ENCODE measurements at regions not wholly inside any gene's neighbourhood (a gene's known extent, or its start where the extent isn't known, plus 50 kb on each side); places are given as distances from the start of the nearest gene placed in this dataset.

- Mint-ChIP-seq H3K9me3 (no peaks in the 10 kb centered on the region), H3K4me1 (ENCODE audit: low read depth) (no peaks in the 10 kb centered on the region)
Measured at GRCh38 chr3:145785668-145786067, 375.3 kb downstream of the PLOD2 start.

GRCh38 chr3:145798007-145798406, 363.0 kb downstream of the PLOD2 start:
- no peaks in the 10 kb centered on the region for H3K4me1 Mint-ChIP-seq (ENCODE audit: low read depth)
- no peak overlapping the region for H3K27ac Mint-ChIP-seq
- no peaks in the 10 kb centered on the region for H3K36me3 Mint-ChIP-seq (ENCODE audit: low read depth)
- no peaks in the 10 kb centered on the region for H3K27me3 Mint-ChIP-seq (ENCODE audit: low read depth)
- no peak overlapping the region for H3K4me3 Mint-ChIP-seq
- peaks cover 4% of the 10 kb centered on the region for H3K9me3 Mint-ChIP-seq

More at GRCh38 chr3:145785668-145786067, 375.3 kb downstream of the PLOD2 start:
- Mint-ChIP-seq H3K36me3 (ENCODE audit: low read depth) (no peaks in the 10 kb centered on the region), H3K27me3 (ENCODE audit: low read depth) (no peaks in the 10 kb centered on the region), H3K27ac (no peak overlapping the region), H3K4me3 (no peak overlapping the region)

GRCh38 chr3:145798696-145799537, 362.1 kb downstream of the PLOD2 start:
- Mint-ChIP-seq H3K4me3 (no peak overlapping the region), H3K4me1 (ENCODE audit: low read depth) (no peaks in the 10 kb centered on the region), H3K9me3 (no peaks in the 10 kb centered on the region), H3K27ac (no peak overlapping the region), H3K36me3 (ENCODE audit: low read depth) (no peaks in the 10 kb centered on the region), H3K27me3 (ENCODE audit: low read depth) (no peaks in the 10 kb centered on the region)

GRCh38 chr3:145801696-145802095, 359.3 kb downstream of the PLOD2 start:
- no peaks in the 10 kb centered on the region for H3K4me1 Mint-ChIP-seq (ENCODE audit: low read depth)
- H3K9me3 Mint-ChIP-seq = no peaks in the 10 kb centered on the region
- no peaks in the 10 kb centered on the region for H3K36me3 Mint-ChIP-seq (ENCODE audit: low read depth)
- no peak overlapping the region for H3K27ac Mint-ChIP-seq
- no peaks in the 10 kb centered on the region for H3K27me3 Mint-ChIP-seq (ENCODE audit: low read depth)
- no peak overlapping the region for H3K4me3 Mint-ChIP-seq

- H3K36me3 Mint-ChIP-seq (ENCODE audit: low read depth) = no peaks in the 10 kb centered on the region
- no peak overlapping the region for H3K27ac Mint-ChIP-seq
- H3K4me1 Mint-ChIP-seq (ENCODE audit: low read depth) = no peaks in the 10 kb centered on the region
- no peaks in the 10 kb centered on the region for H3K9me3 Mint-ChIP-seq
- no peaks in the 10 kb centered on the region for H3K27me3 Mint-ChIP-seq (ENCODE audit: low read depth)
- H3K4me3 Mint-ChIP-seq = no peak overlapping the region
Measured at GRCh38 chr3:145807990-145808389, 353.0 kb downstream of the PLOD2 start.

- Mint-ChIP-seq H3K4me1 (ENCODE audit: low read depth) (no peaks in the 10 kb centered on the region), H3K27ac (no peak overlapping the region), H3K27me3 (ENCODE audit: low read depth) (no peaks in the 10 kb centered on the region), H3K9me3 (no peaks in the 10 kb centered on the region), H3K36me3 (ENCODE audit: low read depth) (no peaks in the 10 kb centered on the region), H3K4me3 (no peak overlapping the region)
Measured at GRCh38 chr3:145812391-145812790, 348.6 kb downstream of the PLOD2 start.

GRCh38 chr3:145815707-145816413, 345.1 kb downstream of the PLOD2 start:
- H3K4me1 Mint-ChIP-seq (ENCODE audit: low read depth) = no peaks in the 10 kb centered on the region
- no peaks in the 10 kb centered on the region for H3K36me3 Mint-ChIP-seq (ENCODE audit: low read depth)
- H3K9me3 Mint-ChIP-seq = no peaks in the 10 kb centered on the region

GRCh38 chr3:145817870-145818483, 343.0 kb downstream of the PLOD2 start:
- Mint-ChIP-seq H3K36me3 (ENCODE audit: low read depth) (no peaks in the 10 kb centered on the region), H3K9me3 (no peaks in the 10 kb centered on the region), H3K27me3 (ENCODE audit: low read depth) (no peaks in the 10 kb centered on the region), H3K4me3 (no peak overlapping the region), H3K4me1 (ENCODE audit: low read depth) (no peaks in the 10 kb centered on the region), H3K27ac (no peak overlapping the region)

More at GRCh38 chr3:145815707-145816413, 345.1 kb downstream of the PLOD2 start:
- Mint-ChIP-seq H3K27me3 (ENCODE audit: low read depth) (no peaks in the 10 kb centered on the region), H3K27ac (no peak overlapping the region), H3K4me3 (no peak overlapping the region)

GRCh38 chr3:145820170-145820569, 340.8 kb downstream of the PLOD2 start:
- H3K27me3 Mint-ChIP-seq (ENCODE audit: low read depth) = no peaks in the 10 kb centered on the region
- no peaks in the 10 kb centered on the region for H3K4me1 Mint-ChIP-seq (ENCODE audit: low read depth)
- H3K36me3 Mint-ChIP-seq (ENCODE audit: low read depth) = no peaks in the 10 kb centered on the region
- H3K9me3 Mint-ChIP-seq = peaks cover 8% of the 10 kb centered on the region
- H3K4me3 Mint-ChIP-seq = no peak overlapping the region
- no peak overlapping the region for H3K27ac Mint-ChIP-seq

GRCh38 chr3:145842294-145842902, 318.6 kb downstream of the PLOD2 start:
- Mint-ChIP-seq H3K36me3 (ENCODE audit: low read depth) (no peaks in the 10 kb centered on the region), H3K4me1 (ENCODE audit: low read depth) (no peaks in the 10 kb centered on the region), H3K4me3 (no peak overlapping the region), H3K9me3 (no peaks in the 10 kb centered on the region), H3K27ac (no peak overlapping the region), H3K27me3 (ENCODE audit: low read depth) (no peaks in the 10 kb centered on the region)

- Mint-ChIP-seq H3K36me3 (ENCODE audit: low read depth) (no peaks in the 10 kb centered on the region), H3K9me3 (no peaks in the 10 kb centered on the region), H3K27me3 (ENCODE audit: low read depth) (no peaks in the 10 kb centered on the region), H3K4me1 (ENCODE audit: low read depth) (no peaks in the 10 kb centered on the region), H3K4me3 (no peak overlapping the region), H3K27ac (no peak overlapping the region)
Measured at GRCh38 chr3:145843561-145843960, 317.4 kb downstream of the PLOD2 start.

- Mint-ChIP-seq H3K36me3 (ENCODE audit: low read depth) (no peaks in the 10 kb centered on the region), H3K27ac (no peak overlapping the region), H3K27me3 (ENCODE audit: low read depth) (no peaks in the 10 kb centered on the region), H3K9me3 (no peaks in the 10 kb centered on the region), H3K4me3 (no peak overlapping the region), H3K4me1 (ENCODE audit: low read depth) (no peaks in the 10 kb centered on the region)
Measured at GRCh38 chr3:145849115-145849514, 311.9 kb downstream of the PLOD2 start.

GRCh38 chr3:145854499-145854898, 306.5 kb downstream of the PLOD2 start:
- no peaks in the 10 kb centered on the region for H3K4me1 Mint-ChIP-seq (ENCODE audit: low read depth)

GRCh38 chr3:145857956-145858355, 303.0 kb downstream of the PLOD2 start:
- H3K4me1 Mint-ChIP-seq (ENCODE audit: low read depth) = no peaks in the 10 kb centered on the region

More at GRCh38 chr3:145854499-145854898, 306.5 kb downstream of the PLOD2 start:
- no peak overlapping the region for H3K4me3 Mint-ChIP-seq
- no peaks in the 10 kb centered on the region for H3K27me3 Mint-ChIP-seq (ENCODE audit: low read depth)
- H3K9me3 Mint-ChIP-seq = no peaks in the 10 kb centered on the region
- H3K27ac Mint-ChIP-seq = no peak overlapping the region
- H3K36me3 Mint-ChIP-seq (ENCODE audit: low read depth) = no peaks in the 10 kb centered on the region

More at GRCh38 chr3:145857956-145858355, 303.0 kb downstream of the PLOD2 start:
- no peaks in the 10 kb centered on the region for H3K27me3 Mint-ChIP-seq (ENCODE audit: low read depth)
- H3K9me3 Mint-ChIP-seq = no peaks in the 10 kb centered on the region
- H3K36me3 Mint-ChIP-seq (ENCODE audit: low read depth) = no peaks in the 10 kb centered on the region
- no peak overlapping the region for H3K27ac Mint-ChIP-seq
- no peak overlapping the region for H3K4me3 Mint-ChIP-seq
